PC-3 (cell line): ENCODE measurements at regions not wholly inside any gene's neighbourhood (a gene's known extent, or its start where the extent isn't known, plus 50 kb on each side); places are given as distances from the start of the nearest gene placed in this dataset.

Experiments used
- ATAC-seq: fragments of 200-7000 bp; cut with Tn5 transposase; 2 replicates; pipeline ENCODE4 v1.9.1; 2020; ENCODE audit warnings: mild to moderate bottlenecking, moderate library complexity
- BruUV-seq: library from RNA; stranded (reverse); fragments of 400-500 nt; replicated peaks from 2 replicates; lab custom pipeline; 2021; lab: Mats Ljungman, UMichigan
- CTCF ChIA-PET: fragments of 300-600 bp; sonication (Branson Sonifier 250); formaldehyde crosslinking; loops from one replicate; lab custom pipeline; 2022; ENCODE audit warnings: antibody characterized with exemption; lab: Charles Lee
- POLR2A ChIA-PET: fragments of 300-600 bp; sonication (Branson Sonifier 250); formaldehyde crosslinking; loops from one replicate; lab custom pipeline; 2022; ENCODE audit warnings: antibody characterized with exemption; ENCODE audit not compliant: unreplicated experiment; lab: Charles Lee
- DNase-seq: peaks from one replicate; pipeline ENCODE4 v3.0.0-alpha.2; 2015
- H2AFZ ChIP-seq: fragments of 300-600 bp; sonication (generic); 2 replicates; pipeline ENCODE4 v1.6.0; 2016; ENCODE audit warnings: antibody characterized with exemption, low read length
- H3F3A ChIP-seq: fragments of 300-600 bp; sonication (generic); one replicate; pipeline ENCODE4 v1.6.0; 2017; ENCODE audit warnings: antibody characterized with exemption, low read length, control low read depth, mild to moderate bottlenecking; ENCODE audit not compliant: unreplicated experiment
- H3K27ac ChIP-seq: fragments of 300-600 bp; sonication (generic); 2 replicates; pipeline ENCODE4 v1.5.1; 2016; ENCODE audit warnings: mild to moderate bottlenecking, low read length
- H3K27me3 ChIP-seq: fragments of 300-600 bp; sonication (generic); 2 replicates; pipeline ENCODE4 v1.6.1; 2016; ENCODE audit warnings: low read length, mixed read lengths
- H3K36me3 ChIP-seq: fragments of 300-600 bp; sonication (generic); 2 replicates; pipeline ENCODE4 v1.6.1; 2016; ENCODE audit warnings: low read depth, mixed run types, low read length, mixed read lengths
- H3K4me1 ChIP-seq: fragments of 300-600 bp; sonication (generic); 2 replicates; pipeline ENCODE4 v1.5.1; 2016; ENCODE audit warnings: low read length; ENCODE audit not compliant: insufficient read depth
- H3K4me2 ChIP-seq: fragments of 300-600 bp; sonication (generic); 2 replicates; pipeline ENCODE4 v1.6.0; 2016; ENCODE audit warnings: low read length
- H3K4me3 ChIP-seq: fragments of 300-600 bp; sonication (generic); 2 replicates; pipeline ENCODE4 v1.5.1; 2016; ENCODE audit warnings: mild to moderate bottlenecking, low read length, mixed read lengths
- H3K79me2 ChIP-seq: fragments of 300-600 bp; sonication (generic); 2 replicates; pipeline ENCODE4 v1.6.1; 2017; ENCODE audit warnings: low read length, mixed read lengths
- H3K9ac ChIP-seq: fragments of 300-600 bp; sonication (generic); 2 replicates; pipeline ENCODE4 v1.6.0; 2016; ENCODE audit warnings: mild to moderate bottlenecking, low read length
- H3K9me2 ChIP-seq: fragments of 300-600 bp; sonication (generic); replicated peaks from 2 replicates; pipeline ENCODE4 v1.6.1; 2016; ENCODE audit warnings: mixed run types, low read length, mixed read lengths
- H3K9me3 ChIP-seq: fragments of 300-600 bp; sonication (generic); 2 replicates; pipeline ENCODE4 v1.6.1; 2016; ENCODE audit warnings: low read length, mixed read lengths
- H4K20me1 ChIP-seq: fragments of 300-600 bp; sonication (generic); 2 replicates; pipeline ENCODE4 v1.6.1; 2016; ENCODE audit warnings: low read length, mixed read lengths
- CTCF ChIP-seq: fragments of 300-600 bp; sonication (generic); conservative IDR thresholded peaks from 2 replicates; pipeline ENCODE4 v1.5.1; 2017; ENCODE audit warnings: antibody characterized with exemption, low read depth, mild to moderate bottlenecking, low read length
- EZH2 ChIP-seq: fragments of 300-600 bp; sonication (generic); IDR thresholded peaks from one replicate; pipeline ENCODE4 v1.6.1; 2017; ENCODE audit warnings: antibody characterized with exemption, mild to moderate bottlenecking, low read length; ENCODE audit not compliant: unreplicated experiment
- EZH2phosphoT487 ChIP-seq: fragments of 300-600 bp; sonication (generic); IDR thresholded peaks from 2 replicates; pipeline ENCODE4 v1.6.1; 2018; ENCODE audit warnings: mild to moderate bottlenecking, antibody characterized with exemption, low read length, borderline replicate concordance
- intact Hi-C: fragments of 100-400 bp; cut with micrococcal nuclease; formaldehyde crosslinking; loops from 2 replicates; pipeline ENCODE4 v1.9.0; 2023

DNA sequence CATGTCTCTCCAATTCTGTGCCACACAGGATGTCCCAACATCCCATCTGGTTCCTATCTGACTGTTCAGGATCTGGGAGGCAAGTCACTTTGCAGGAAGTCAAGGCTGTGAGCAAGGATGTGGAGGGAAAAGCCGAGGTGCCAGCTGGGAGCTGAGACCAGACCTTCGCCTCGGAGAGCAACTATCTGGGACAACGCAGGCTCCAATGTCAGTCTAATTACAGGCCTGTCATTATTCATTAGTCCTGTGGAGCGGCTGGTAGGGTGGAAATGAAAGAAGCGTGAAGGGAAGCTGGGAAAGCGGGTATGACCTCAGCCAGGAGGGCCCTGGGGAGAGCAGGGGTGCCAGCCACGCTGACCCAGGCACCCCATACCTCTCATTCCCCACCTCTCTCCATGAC is 147.3 kb downstream of the UNC5CL start:
- peaks cover 16% of the 10 kb centered on the region; the same call in 1 of the 2 replicates for H3K27me3 ChIP-seq
- no peaks in the 10 kb centered on the region for H3K36me3 ChIP-seq
- POLR2A ChIA-PET, result no interaction called here
- TF ChIP-seq EZH2phosphoT487 (no peak), EZH2 (no peak), CTCF (no peak)
- BruUV-seq, result no TSS peak
- ATAC-seq, result no peak
- no peaks in the 10 kb centered on the region for H3K79me2 ChIP-seq
- no peak overlapping the region for H3K4me2 ChIP-seq
- CTCF ChIA-PET, result no interaction called here
- no peaks in the 10 kb centered on the region for H3K9me2 ChIP-seq
- no peaks in the 10 kb centered on the region for H3K4me1 ChIP-seq
- no peak overlapping the region for H3K27ac ChIP-seq
- no peak overlapping the region for H3K9ac ChIP-seq
- H3K4me3 ChIP-seq, result no peak overlapping the region
- no peaks in the 10 kb centered on the region for H4K20me1 ChIP-seq
- no peaks in the 10 kb centered on the region for H3F3A ChIP-seq
- intact Hi-C loops, result no loop called here
- H2AFZ ChIP-seq, result no peak overlapping the region
- no peak for DNase-seq
- no peaks in the 10 kb centered on the region for H3K9me3 ChIP-seq

DNA sequence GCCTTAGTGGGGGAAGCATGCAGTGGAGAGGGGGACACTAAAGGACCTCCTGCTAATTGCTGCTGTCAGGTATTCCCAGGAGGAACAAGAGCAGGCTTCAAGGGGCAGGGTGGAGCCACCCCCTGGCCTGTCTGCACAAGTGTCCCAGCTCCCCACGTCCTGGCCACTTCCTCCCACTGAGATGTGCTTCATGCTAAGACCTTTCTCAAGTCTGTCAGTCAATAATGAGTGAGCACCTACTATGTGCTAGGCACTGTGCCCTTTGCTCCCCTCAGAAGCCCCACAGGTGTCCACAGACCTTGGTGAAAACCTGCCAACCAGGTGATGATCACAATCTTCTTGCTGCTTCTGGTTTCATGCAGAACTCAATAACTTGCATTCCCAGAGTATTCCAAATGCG is 147.9 kb downstream of the UNC5CL start:
- H3K4me2 ChIP-seq, result no peak overlapping the region
- no TSS peak for BruUV-seq
- CTCF ChIA-PET, result no interaction called here
- H3K27ac ChIP-seq, result no peak overlapping the region
- DNase-seq (no peak), ATAC-seq (no peak)
- no peaks in the 10 kb centered on the region for H3K9me2 ChIP-seq
- no peaks in the 10 kb centered on the region for H3K79me2 ChIP-seq
- no peak overlapping the region for H2AFZ ChIP-seq
- POLR2A ChIA-PET, result no interaction called here
- no peaks in the 10 kb centered on the region for H3K9me3 ChIP-seq
- H3K4me1 ChIP-seq, result no peaks in the 10 kb centered on the region
- no peak overlapping the region for H3K4me3 ChIP-seq
- H4K20me1 ChIP-seq, result no peaks in the 10 kb centered on the region
- no peaks in the 10 kb centered on the region for H3F3A ChIP-seq
- TF ChIP-seq CTCF, result no peak
- no peak for TF ChIP-seq EZH2
- no peak for TF ChIP-seq EZH2phosphoT487
- H3K9ac ChIP-seq, result no peak overlapping the region
- peaks cover 16% of the 10 kb centered on the region; the same call in 1 of the 2 replicates for H3K27me3 ChIP-seq
- intact Hi-C loops, result no loop called here
- H3K36me3 ChIP-seq, result no peaks in the 10 kb centered on the region

GRCh38 chr6:40889137-40889832 is 149.7 kb downstream of the UNC5CL start:
- no peak overlapping the region for H2AFZ ChIP-seq

More at GRCh38 chr6:40889137-40889832, 149.7 kb downstream of the UNC5CL start:
- Histone ChIP-seq H4K20me1 (no peaks in the 10 kb centered on the region), H3K4me2 (no peak overlapping the region), H3K36me3 (no peaks in the 10 kb centered on the region), H3K9ac (no peak overlapping the region), H3K4me1 (no peaks in the 10 kb centered on the region), H3K79me2 (no peaks in the 10 kb centered on the region), H3K9me3 (no peaks in the 10 kb centered on the region), H3F3A (no peaks in the 10 kb centered on the region), H3K27ac (no peak overlapping the region), H3K27me3 (peaks cover 16% of the 10 kb centered on the region; the same call in 1 of the 2 replicates), H3K4me3 (no peak overlapping the region), H3K9me2 (no peaks in the 10 kb centered on the region)
- ATAC-seq (no peak), DNase-seq (no peak)
- intact Hi-C loops, result no loop called here
- BruUV-seq, result no TSS peak
- ChIA-PET POLR2A (no interaction called here), CTCF (interaction anchor here (1.1 kb wide), 1 partner anchor 23 kb away, joined by 5 read pairs; no protein-coding TSS in a partner anchor)
- TF ChIP-seq EZH2phosphoT487 (no peak), EZH2 (no peak), CTCF (no peak)
